Effector memory CD8-positive, alpha-beta T cell (primary cell): ENCODE measurements at regions not wholly inside any gene's neighbourhood (a gene's known extent, or its start where the extent isn't known, plus 50 kb on each side); places are given as distances from the start of the nearest gene placed in this dataset.

ENCODE experiments used
- ATAC-seq: fragments of 150-1000 bp; cut with Tn5 transposase; replicated peaks from 2 replicates; pipeline ENCODE4 v1.10.0; 2021; ENCODE audit warnings: mild to moderate bottlenecking, moderate library complexity
- DNase-seq, 3 experiments: peaks; one replicate each; pipeline ENCODE4 v3.0.0; 2021
- H3K27ac Mint-ChIP-seq, 2 donors: one replicate each; pipeline ENCODE4 v1.8.0; 2022; ENCODE audit warnings: mild to moderate bottlenecking in 2 of 2, mixed read lengths in 2 of 2, moderate library complexity in 2 of 2
- H3K27me3 Mint-ChIP-seq, 2 donors: one replicate each; pipeline ENCODE4 v1.8.0; 2022; ENCODE audit warnings: mixed read lengths in 2 of 2
- H3K36me3 Mint-ChIP-seq: one replicate; pipeline ENCODE4 v1.8.0; 2022; ENCODE audit warnings: mild to moderate bottlenecking, moderate library complexity, mixed read lengths; ENCODE audit not compliant: insufficient read depth
- H3K4me1 Mint-ChIP-seq, 2 donors: one replicate each; pipeline ENCODE4 v1.8.0; 2022; ENCODE audit warnings: low read depth in 2 of 2, mixed read lengths in 2 of 2
- H3K4me3 Mint-ChIP-seq, 2 donors: one replicate each; pipeline ENCODE4 v1.8.0; 2022; ENCODE audit warnings: mild to moderate bottlenecking in 2 of 2, mixed read lengths in 2 of 2, moderate library complexity in 2 of 2
- H3K9me3 Mint-ChIP-seq, 2 donors: one replicate each; pipeline ENCODE4 v1.8.0; 2022; ENCODE audit warnings: mixed read lengths in 2 of 2

GRCh38 chr6:121647905-121648304, 212.5 kb downstream of the GJA1 start:
- DNase-seq (no peak), ATAC-seq (no peak)
- Mint-ChIP-seq H3K36me3 (no peaks in the 10 kb centered on the region), H3K27me3 (no peaks in the 10 kb centered on the region), H3K4me1 (no peaks in the 10 kb centered on the region), H3K27ac (no peak overlapping the region), H3K4me3 (no peak overlapping the region), H3K9me3 (peaks cover 0 to 2% of the 10 kb centered on the region in 2 donors)

- Mint-ChIP-seq H3K4me1 (no peaks in the 10 kb centered on the region), H3K36me3 (no peaks in the 10 kb centered on the region), H3K27ac (no peak overlapping the region), H3K4me3 (no peak overlapping the region), H3K27me3 (no peaks in the 10 kb centered on the region), H3K9me3 (peaks cover 0 to 2% of the 10 kb centered on the region in 2 donors)
- no peak for ATAC-seq
- no peak for DNase-seq
Measured at GRCh38 chr6:121649951-121650350, 214.5 kb downstream of the GJA1 start.

- ATAC-seq (no peak), DNase-seq (no peak)
- Mint-ChIP-seq H3K4me1 (no peaks in the 10 kb centered on the region), H3K36me3 (no peaks in the 10 kb centered on the region), H3K9me3 (peaks cover 0 to 2% of the 10 kb centered on the region in 2 donors), H3K27me3 (no peaks in the 10 kb centered on the region), H3K27ac (no peak overlapping the region), H3K4me3 (no peak overlapping the region)
Measured at GRCh38 chr6:121651420-121651819, 216.0 kb downstream of the GJA1 start.

- H3K4me3 Mint-ChIP-seq = no peak overlapping the region
- H3K9me3 Mint-ChIP-seq = peaks cover 0 to 2% of the 10 kb centered on the region in 2 donors
- H3K27ac Mint-ChIP-seq = no peak overlapping the region
- H3K27me3 Mint-ChIP-seq = no peaks in the 10 kb centered on the region
- ATAC-seq (no peak), DNase-seq (no peak)
- H3K4me1 Mint-ChIP-seq = no peaks in the 10 kb centered on the region
- no peaks in the 10 kb centered on the region for H3K36me3 Mint-ChIP-seq
Measured at GRCh38 chr6:121652223-121652622, 216.8 kb downstream of the GJA1 start.

- Mint-ChIP-seq H3K9me3 (peaks cover 0 to under 1% of the 10 kb centered on the region in 2 donors), H3K36me3 (no peaks in the 10 kb centered on the region), H3K4me3 (no peak overlapping the region), H3K27ac (no peak overlapping the region), H3K27me3 (no peaks in the 10 kb centered on the region), H3K4me1 (no peaks in the 10 kb centered on the region)
- ATAC-seq (no peak), DNase-seq (no peak)
Measured at GRCh38 chr6:121652726-121653623, 217.5 kb downstream of the GJA1 start.

- Mint-ChIP-seq H3K36me3 (no peaks in the 10 kb centered on the region), H3K9me3 (no peaks in the 10 kb centered on the region), H3K4me1 (no peaks in the 10 kb centered on the region), H3K27ac (no peak overlapping the region), H3K4me3 (no peak overlapping the region), H3K27me3 (no peaks in the 10 kb centered on the region)
- no peak for DNase-seq
- ATAC-seq = no peak
Measured at GRCh38 chr6:121653624-121654008, 218.2 kb downstream of the GJA1 start.

- ATAC-seq = no peak
Measured at GRCh38 chr6:121657972-121658371, 222.5 kb downstream of the GJA1 start.

GRCh38 chr6:121660277-121660676, 224.8 kb downstream of the GJA1 start:
- H3K4me3 Mint-ChIP-seq = no peak overlapping the region
- H3K36me3 Mint-ChIP-seq = no peaks in the 10 kb centered on the region
- no peaks in the 10 kb centered on the region for H3K4me1 Mint-ChIP-seq
- ATAC-seq = no peak
- peaks cover 9 to 11% of the 10 kb centered on the region in 2 donors for H3K9me3 Mint-ChIP-seq
- H3K27ac Mint-ChIP-seq = no peak overlapping the region
- no peaks in the 10 kb centered on the region for H3K27me3 Mint-ChIP-seq
- no peak for DNase-seq

More at GRCh38 chr6:121657972-121658371, 222.5 kb downstream of the GJA1 start:
- no peak overlapping the region for H3K4me3 Mint-ChIP-seq
- H3K36me3 Mint-ChIP-seq = no peaks in the 10 kb centered on the region
- peaks cover 0 to 2% of the 10 kb centered on the region in 2 donors for H3K9me3 Mint-ChIP-seq
- H3K27ac Mint-ChIP-seq = no peak overlapping the region
- no peaks in the 10 kb centered on the region for H3K4me1 Mint-ChIP-seq
- no peak for DNase-seq
- no peaks in the 10 kb centered on the region for H3K27me3 Mint-ChIP-seq

GRCh38 chr6:121663292-121663810, 227.9 kb downstream of the GJA1 start:
- H3K9me3 Mint-ChIP-seq = peaks cover 11 to 14% of the 10 kb centered on the region in 2 donors
- no peak overlapping the region for H3K4me3 Mint-ChIP-seq
- no peak for DNase-seq
- no peaks in the 10 kb centered on the region for H3K27me3 Mint-ChIP-seq
- H3K27ac Mint-ChIP-seq = no peak overlapping the region
- no peak for ATAC-seq
- no peaks in the 10 kb centered on the region for H3K4me1 Mint-ChIP-seq
- no peaks in the 10 kb centered on the region for H3K36me3 Mint-ChIP-seq

- DNase-seq = no peak
- Mint-ChIP-seq H3K4me1 (no peaks in the 10 kb centered on the region), H3K9me3 (peaks cover 11 to 14% of the 10 kb centered on the region in 2 donors), H3K36me3 (no peaks in the 10 kb centered on the region), H3K27me3 (no peaks in the 10 kb centered on the region), H3K4me3 (no peak overlapping the region), H3K27ac (no peak overlapping the region)
- no peak for ATAC-seq
Measured at GRCh38 chr6:121664158-121664557, 228.7 kb downstream of the GJA1 start.

- H3K36me3 Mint-ChIP-seq = no peaks in the 10 kb centered on the region
- H3K4me3 Mint-ChIP-seq = no peak overlapping the region
- DNase-seq (no peak), ATAC-seq (no peak)
- H3K27ac Mint-ChIP-seq = no peak overlapping the region
- no peaks in the 10 kb centered on the region for H3K4me1 Mint-ChIP-seq
- no peaks in the 10 kb centered on the region for H3K27me3 Mint-ChIP-seq
- H3K9me3 Mint-ChIP-seq = peaks cover 11 to 14% of the 10 kb centered on the region in 2 donors
Measured at GRCh38 chr6:121666814-121667213, 231.4 kb downstream of the GJA1 start.

- Mint-ChIP-seq H3K27me3 (no peaks in the 10 kb centered on the region), H3K9me3 (peaks cover 11 to 12% of the 10 kb centered on the region in 2 donors), H3K36me3 (no peaks in the 10 kb centered on the region), H3K4me3 (no peak overlapping the region), H3K27ac (no peak overlapping the region), H3K4me1 (no peaks in the 10 kb centered on the region)
- no peak for DNase-seq
- ATAC-seq = no peak
Measured at GRCh38 chr6:121668259-121668658, 232.8 kb downstream of the GJA1 start.

- Mint-ChIP-seq H3K4me1 (no peaks in the 10 kb centered on the region), H3K27me3 (no peaks in the 10 kb centered on the region), H3K4me3 (no peak overlapping the region), H3K36me3 (no peaks in the 10 kb centered on the region), H3K27ac (no peak overlapping the region), H3K9me3 (peaks cover 0 to 7% of the 10 kb centered on the region in 2 donors)
- no peak for DNase-seq
- ATAC-seq = no peak
Measured at GRCh38 chr6:121670511-121670910, 235.1 kb downstream of the GJA1 start.

GRCh38 chr6:121677571-121677970, 242.1 kb downstream of the GJA1 start:
- Mint-ChIP-seq H3K27me3 (no peaks in the 10 kb centered on the region), H3K4me3 (no peak overlapping the region), H3K9me3 (peaks cover 0 to 5% of the 10 kb centered on the region in 2 donors), H3K36me3 (no peaks in the 10 kb centered on the region), H3K27ac (no peak overlapping the region), H3K4me1 (no peaks in the 10 kb centered on the region)
- DNase-seq (no peak), ATAC-seq (no peak)
